ACC112 (cell line): ENCODE measurements at regions not wholly inside any gene's neighbourhood (a gene's known extent, or its start where the extent isn't known, plus 50 kb on each side); places are given as distances from the start of the nearest gene placed in this dataset.

ENCODE experiments used
- H2AFZ ChIP-seq: fragments of 200-600 bp; sonication (generic); one replicate; pipeline ENCODE4 v1.6.0; 2017; ENCODE audit warnings: antibody characterized with exemption, low read length; ENCODE audit not compliant: unreplicated experiment
- H3K27ac ChIP-seq: fragments of 200-600 bp; sonication (generic); 2 replicates; pipeline ENCODE4 v1.5.1; 2014; ENCODE audit warnings: low read depth, mild to moderate bottlenecking, antibody characterized with exemption, low read length, moderate library complexity
- H3K27me3 ChIP-seq: fragments of 200-600 bp; sonication (generic); 2 replicates; pipeline ENCODE4 v1.6.1; 2014; ENCODE audit warnings: mild to moderate bottlenecking, antibody characterized with exemption, low read length, moderate library complexity, mixed read lengths; ENCODE audit not compliant: insufficient read depth
- H3K36me3 ChIP-seq: fragments of 200-600 bp; sonication (generic); 2 replicates; pipeline ENCODE4 v1.6.1; 2016; ENCODE audit warnings: mild to moderate bottlenecking, antibody characterized with exemption, low read length, moderate library complexity, mixed read lengths; ENCODE audit not compliant: insufficient read depth
- H3K4me1 ChIP-seq: fragments of 200-600 bp; sonication (generic); one replicate; pipeline ENCODE4 v1.6.1; 2016; ENCODE audit warnings: low read length, mixed read lengths; ENCODE audit not compliant: insufficient read depth, unreplicated experiment, control insufficient read depth
- H3K4me3 ChIP-seq: fragments of 200-600 bp; sonication (generic); 2 replicates; pipeline ENCODE4 v1.5.1; 2014; ENCODE audit warnings: mild to moderate bottlenecking, low read depth, low read length
- H3K79me2 ChIP-seq: fragments of 200-600 bp; sonication (generic); one replicate; pipeline ENCODE4 v1.6.0; 2016; ENCODE audit warnings: low read length; ENCODE audit not compliant: control insufficient read depth, unreplicated experiment, insufficient read depth

DNA sequence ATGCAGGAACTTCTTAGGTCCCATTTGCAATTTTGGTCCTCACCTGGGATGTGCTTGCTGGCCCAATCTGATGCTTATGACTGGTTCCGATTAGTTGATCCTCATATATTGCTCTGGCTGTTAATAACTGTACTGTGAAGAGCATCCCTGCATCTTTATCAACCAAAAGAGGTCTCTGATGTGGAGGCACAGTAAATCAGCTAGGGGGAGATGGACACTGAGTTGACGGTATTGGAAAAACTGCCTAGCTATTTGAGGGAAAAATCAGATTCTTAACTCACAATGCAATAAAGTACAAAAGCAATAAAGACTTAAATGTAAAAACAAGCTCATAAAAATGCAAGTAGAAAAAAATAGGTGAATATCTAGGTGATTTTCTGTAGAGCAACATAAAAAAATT is 188.0 kb upstream of the TCF4 start:
- no peak overlapping the region for H2AFZ ChIP-seq
- H3K79me2 ChIP-seq, result no peaks in the 10 kb centered on the region

DNA sequence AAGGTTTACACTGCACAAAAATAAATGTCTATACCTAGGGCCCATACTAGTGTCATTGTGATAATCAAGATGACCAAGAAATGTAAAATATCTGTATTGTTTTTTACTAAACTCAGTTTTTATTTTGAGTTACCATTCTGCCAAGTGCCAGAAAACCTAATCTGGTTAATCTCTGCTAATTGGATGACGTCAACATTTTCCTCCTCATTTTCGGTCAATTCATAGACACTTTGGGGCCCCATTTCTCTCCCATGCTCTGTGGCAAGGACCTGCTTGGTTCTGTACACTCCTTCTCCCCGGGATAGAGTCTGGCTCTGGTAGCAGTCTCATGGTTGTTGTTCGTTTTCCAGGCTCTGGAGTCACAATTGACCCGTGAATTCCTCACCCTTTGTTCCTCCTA is 186.5 kb upstream of the TCF4 start:
- Histone ChIP-seq H3K79me2 (no peaks in the 10 kb centered on the region), H3K27ac (no peak overlapping the region), H3K36me3 (no peaks in the 10 kb centered on the region), H3K4me3 (no peak overlapping the region), H2AFZ (no peak overlapping the region), H3K27me3 (no peaks in the 10 kb centered on the region), H3K4me1 (no peaks in the 10 kb centered on the region)

More for the DNA sequence above, 188.0 kb upstream of the TCF4 start:
- no peak overlapping the region for H3K27ac ChIP-seq
- H3K27me3 ChIP-seq, result no peaks in the 10 kb centered on the region
- no peaks in the 10 kb centered on the region for H3K36me3 ChIP-seq
- no peak overlapping the region for H3K4me3 ChIP-seq
- H3K4me1 ChIP-seq, result peaks cover 5% of the 10 kb centered on the region

DNA sequence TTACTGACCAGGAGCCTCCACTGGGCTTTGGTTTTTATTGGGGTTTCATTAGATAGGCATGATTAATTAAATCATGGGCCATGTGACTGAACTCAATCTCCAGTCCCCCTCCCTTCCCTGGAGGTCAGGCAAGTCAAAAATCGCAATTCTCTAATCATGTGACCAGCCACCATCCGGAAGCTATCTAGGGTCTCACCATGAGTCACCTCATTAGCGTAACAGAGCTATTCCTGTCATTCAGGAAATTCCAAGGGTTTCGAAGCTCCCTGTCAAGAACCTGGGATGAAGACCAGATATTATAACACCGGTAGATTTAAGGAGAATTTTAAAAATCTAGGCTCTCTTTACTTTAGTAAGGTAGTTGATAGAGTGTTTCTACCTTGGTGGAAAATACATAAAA is 180.3 kb upstream of the TCF4 start:
- Histone ChIP-seq H2AFZ (no peak overlapping the region), H3K79me2 (no peaks in the 10 kb centered on the region)

DNA sequence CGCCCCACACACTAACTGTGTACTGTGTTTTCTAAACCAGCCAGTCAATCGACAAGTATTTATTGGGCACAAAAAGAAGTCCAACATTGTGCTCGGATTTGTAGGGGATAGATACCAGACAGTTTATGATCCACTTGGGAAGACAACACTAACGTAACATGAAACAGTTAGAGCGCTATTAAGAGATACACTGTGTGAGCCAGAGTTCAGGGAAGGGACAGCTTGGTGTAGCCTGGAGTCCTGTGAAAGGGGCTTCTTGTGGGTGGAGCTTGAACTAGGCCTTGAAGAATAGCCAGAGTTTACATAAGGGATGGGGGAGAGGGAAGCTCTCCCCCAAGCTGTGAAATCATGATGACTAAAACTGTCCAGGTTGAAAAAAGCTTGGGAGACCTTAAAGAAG is 176.4 kb upstream of the TCF4 start:
- Histone ChIP-seq H3K79me2 (no peaks in the 10 kb centered on the region), H3K27ac (no peak overlapping the region), H3K36me3 (no peaks in the 10 kb centered on the region), H3K4me3 (no peak overlapping the region), H3K4me1 (peaks cover 18% of the 10 kb centered on the region), H2AFZ (no peak overlapping the region), H3K27me3 (no peaks in the 10 kb centered on the region)

More for the DNA sequence above, 180.3 kb upstream of the TCF4 start:
- H3K27ac ChIP-seq, result no peak overlapping the region
- H3K4me1 ChIP-seq, result peaks cover 14% of the 10 kb centered on the region
- H3K27me3 ChIP-seq, result no peaks in the 10 kb centered on the region
- no peaks in the 10 kb centered on the region for H3K36me3 ChIP-seq
- no peak overlapping the region for H3K4me3 ChIP-seq

DNA sequence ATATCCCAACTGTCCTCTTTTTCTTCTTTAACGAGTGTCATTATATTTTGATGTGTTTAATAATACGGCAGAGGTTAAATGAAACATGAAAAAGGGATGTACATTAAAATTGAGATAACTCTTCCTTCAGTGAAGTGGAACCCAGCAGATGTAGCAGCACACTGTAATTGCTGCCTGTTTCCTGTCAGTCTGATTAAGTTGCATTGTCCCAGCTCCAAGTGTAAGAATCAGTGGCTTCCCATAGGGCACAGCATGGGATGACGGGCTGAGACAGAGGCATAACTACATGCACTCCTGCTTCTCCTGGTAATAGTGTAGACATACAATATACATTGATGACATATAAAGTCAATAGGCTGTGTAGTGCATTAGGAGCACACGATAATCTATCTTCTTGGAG is 175.8 kb upstream of the TCF4 start:
- H3K4me3 ChIP-seq, result no peak overlapping the region
- no peaks in the 10 kb centered on the region for H3K27me3 ChIP-seq
- no peaks in the 10 kb centered on the region for H3K79me2 ChIP-seq
- H3K27ac ChIP-seq, result no peak overlapping the region
- no peak overlapping the region for H2AFZ ChIP-seq
- peaks cover 17% of the 10 kb centered on the region for H3K4me1 ChIP-seq
- no peaks in the 10 kb centered on the region for H3K36me3 ChIP-seq

DNA sequence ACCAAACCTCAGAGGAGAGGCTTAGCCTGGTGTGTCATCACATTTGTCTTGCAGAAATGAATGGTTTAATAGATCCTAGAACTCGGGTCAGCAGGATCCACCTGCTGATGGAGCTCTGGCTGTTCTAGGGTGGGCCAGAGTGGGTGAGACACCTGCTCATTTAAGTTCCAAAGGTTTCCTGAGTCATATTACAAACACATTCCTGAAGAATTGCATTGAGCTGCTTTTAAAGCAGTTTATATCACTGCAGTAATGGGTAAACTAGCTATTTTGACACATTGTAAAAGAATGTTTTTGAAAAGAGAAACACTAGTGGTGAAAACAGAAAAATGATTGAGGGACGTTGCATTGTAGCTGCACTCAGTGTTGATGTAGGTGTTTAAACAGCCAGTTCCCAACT is 175.3 kb upstream of the TCF4 start:
- Histone ChIP-seq H3K79me2 (no peaks in the 10 kb centered on the region), H3K4me3 (no peak overlapping the region), H3K27ac (no peak overlapping the region), H3K36me3 (no peaks in the 10 kb centered on the region), H2AFZ (no peak overlapping the region), H3K27me3 (no peaks in the 10 kb centered on the region), H3K4me1 (peaks cover 12% of the 10 kb centered on the region)

DNA sequence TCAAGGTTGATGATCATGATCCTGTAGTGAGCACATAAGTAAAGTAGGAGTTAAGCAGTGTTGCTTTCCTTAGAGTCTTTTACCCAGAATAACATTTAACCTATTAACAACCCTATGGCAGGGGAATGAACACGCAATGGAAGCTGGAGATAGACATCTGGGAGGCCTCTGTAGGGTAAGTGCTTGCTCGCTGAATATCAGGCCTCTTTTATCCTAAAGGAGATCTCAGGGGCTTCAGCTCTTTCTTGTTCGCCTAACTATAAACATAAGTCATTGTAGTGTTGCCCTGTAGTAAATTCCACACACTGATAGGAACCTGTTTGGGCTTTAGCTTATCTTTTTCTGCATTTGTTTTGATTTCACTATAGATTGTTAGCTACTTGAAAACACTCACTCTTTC is 174.4 kb upstream of the TCF4 start:
- H3K4me3 ChIP-seq, result no peak overlapping the region
- no peaks in the 10 kb centered on the region for H3K36me3 ChIP-seq
- H3K4me1 ChIP-seq, result peaks cover 11% of the 10 kb centered on the region
- no peak overlapping the region for H2AFZ ChIP-seq
- H3K27ac ChIP-seq, result no peak overlapping the region
- H3K79me2 ChIP-seq, result no peaks in the 10 kb centered on the region
- H3K27me3 ChIP-seq, result no peaks in the 10 kb centered on the region

DNA sequence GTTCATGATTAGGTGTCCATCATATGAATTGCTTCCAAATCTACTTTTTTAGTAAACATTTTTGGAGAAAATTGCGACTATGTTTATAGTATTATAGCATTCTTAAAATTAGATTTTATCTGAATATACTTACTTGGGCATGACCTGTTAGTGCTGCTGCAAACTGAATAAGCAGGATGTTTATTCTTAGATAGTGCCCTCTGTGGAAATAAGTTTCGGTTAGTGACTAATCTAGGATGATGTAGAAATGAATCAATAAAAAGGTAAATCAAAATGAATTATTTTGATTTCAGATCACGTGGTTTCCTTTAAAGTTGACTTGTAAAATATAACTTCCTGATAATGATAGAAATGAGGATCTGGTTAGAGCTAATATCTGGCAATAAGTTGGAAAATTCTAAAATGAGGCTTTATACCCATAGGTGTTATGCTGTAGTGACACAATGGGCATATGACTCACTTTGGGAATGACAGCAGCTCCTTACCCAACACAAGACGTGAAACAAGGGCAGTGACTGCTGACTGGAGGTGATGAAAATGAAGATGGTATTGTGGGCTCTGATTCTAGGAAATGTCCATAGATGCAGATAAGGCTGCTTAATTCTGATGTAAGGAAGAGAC is 165.8 kb upstream of the TCF4 start:
- Histone ChIP-seq H3K36me3 (no peaks in the 10 kb centered on the region), H3K4me3 (peak overlapping the region; percentile 34), H3K27me3 (no peaks in the 10 kb centered on the region), H2AFZ (no peak overlapping the region), H3K79me2 (no peaks in the 10 kb centered on the region), H3K4me1 (peaks cover 13% of the 10 kb centered on the region), H3K27ac (peak overlapping the region; percentile 66)

DNA sequence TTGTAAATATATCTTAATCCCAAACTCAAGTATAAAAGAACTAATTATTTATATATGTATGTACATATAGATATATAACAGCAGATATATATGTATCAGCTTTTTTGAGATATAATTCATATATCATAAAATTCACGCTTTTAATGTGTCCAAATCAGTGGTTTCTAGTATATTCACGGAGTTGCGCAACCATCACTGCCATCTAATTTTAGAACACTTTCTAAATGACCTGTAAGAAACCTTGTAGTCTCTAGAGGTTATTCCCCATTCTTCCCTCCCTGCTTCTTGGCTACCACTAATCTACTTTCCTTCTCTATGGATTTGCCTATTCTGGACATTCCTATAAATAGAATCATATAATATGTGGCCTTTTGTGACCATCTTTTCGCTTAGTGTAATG is 163.5 kb upstream of the TCF4 start:
- Histone ChIP-seq H3K36me3 (no peaks in the 10 kb centered on the region), H2AFZ (no peak overlapping the region), H3K4me1 (peaks cover 13% of the 10 kb centered on the region), H3K79me2 (no peaks in the 10 kb centered on the region), H3K4me3 (no peak overlapping the region), H3K27ac (no peak overlapping the region), H3K27me3 (no peaks in the 10 kb centered on the region)

DNA sequence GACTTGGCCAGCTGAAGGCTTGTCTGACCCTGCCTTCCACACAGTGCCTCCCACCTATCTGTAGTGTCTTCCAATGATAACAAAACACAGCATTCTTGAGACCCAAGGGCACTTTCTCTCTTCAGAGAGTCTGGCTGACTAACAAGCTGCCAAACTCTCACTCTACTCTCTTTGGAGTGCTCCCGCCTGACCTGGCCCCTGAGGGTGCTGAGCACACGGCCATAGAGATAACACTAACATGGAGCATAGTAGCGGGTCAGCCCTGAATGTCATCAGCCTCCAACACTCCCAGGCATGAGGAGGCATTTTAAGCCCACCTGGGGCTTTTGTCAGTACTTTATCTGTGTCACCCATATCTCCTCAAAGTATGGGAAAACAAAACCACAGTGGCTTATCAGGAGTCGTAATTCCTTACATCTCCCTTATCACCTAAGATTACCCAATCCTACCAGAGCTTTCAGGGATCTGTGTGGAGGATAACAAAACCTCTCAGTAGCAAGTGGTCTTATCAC is 160.3 kb upstream of the TCF4 start:
- no peak overlapping the region for H3K27ac ChIP-seq
- H3K27me3 ChIP-seq, result no peaks in the 10 kb centered on the region
- no peaks in the 10 kb centered on the region for H3K79me2 ChIP-seq
- H3K4me1 ChIP-seq, result peaks cover 2% of the 10 kb centered on the region
- no peaks in the 10 kb centered on the region for H3K36me3 ChIP-seq
- H3K4me3 ChIP-seq, result no peak overlapping the region
- H2AFZ ChIP-seq, result no peak overlapping the region

DNA sequence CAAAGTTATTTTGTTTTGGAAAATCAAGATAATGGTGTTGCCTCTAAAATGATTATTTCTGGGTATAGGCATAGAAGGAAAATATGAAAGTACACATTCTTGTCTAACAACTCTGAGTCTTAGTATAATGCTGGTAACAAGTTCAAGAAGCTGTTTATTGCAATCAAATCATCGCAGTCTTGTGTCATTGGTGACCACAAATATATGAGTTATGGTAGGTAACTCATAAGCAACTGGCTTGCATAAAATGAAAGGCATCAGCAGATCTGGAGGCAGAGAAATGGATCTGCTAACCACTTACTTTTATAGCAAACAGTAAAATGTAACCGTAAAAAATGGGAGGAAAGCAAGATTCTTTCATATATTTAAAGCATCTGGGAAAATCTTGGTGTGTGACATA is 156.2 kb upstream of the TCF4 start:
- Histone ChIP-seq H3K4me3 (no peak overlapping the region), H3K27me3 (no peaks in the 10 kb centered on the region), H3K4me1 (no peaks in the 10 kb centered on the region), H2AFZ (no peak overlapping the region), H3K36me3 (no peaks in the 10 kb centered on the region), H3K27ac (no peak overlapping the region), H3K79me2 (no peaks in the 10 kb centered on the region)
